ENCODE measurements at regions not wholly inside any gene's neighbourhood (a gene's known extent, or its start where the extent isn't known, plus 50 kb on each side); places are given as distances from the start of the nearest gene placed in this dataset.

GRCh38 chr16:86983621-86984020, 333.6 kb downstream of the C16orf95 start:
- peak; percentile 55 for DNase-seq (ENCODE audit: low spot score)
- intact Hi-C loops (cut with DNase I), result no loop called here

- intact Hi-C loops (cut with DNase I), result no loop called here
- peak; percentile 42 for DNase-seq (ENCODE audit: low spot score)
Observed at GRCh38 chr16:86984343-86984742, 332.8 kb downstream of the C16orf95 start.

GRCh38 chr16:86984991-86985647, 332.1 kb downstream of the C16orf95 start:
- peak; percentile 79 for DNase-seq (ENCODE audit: low spot score)
- intact Hi-C loops (cut with DNase I), result no loop called here

GRCh38 chr16:86985648-86986015, 331.6 kb downstream of the C16orf95 start:
- peak; percentile 67 for DNase-seq (ENCODE audit: low spot score)
- intact Hi-C loops (cut with DNase I), result no loop called here

DNA sequence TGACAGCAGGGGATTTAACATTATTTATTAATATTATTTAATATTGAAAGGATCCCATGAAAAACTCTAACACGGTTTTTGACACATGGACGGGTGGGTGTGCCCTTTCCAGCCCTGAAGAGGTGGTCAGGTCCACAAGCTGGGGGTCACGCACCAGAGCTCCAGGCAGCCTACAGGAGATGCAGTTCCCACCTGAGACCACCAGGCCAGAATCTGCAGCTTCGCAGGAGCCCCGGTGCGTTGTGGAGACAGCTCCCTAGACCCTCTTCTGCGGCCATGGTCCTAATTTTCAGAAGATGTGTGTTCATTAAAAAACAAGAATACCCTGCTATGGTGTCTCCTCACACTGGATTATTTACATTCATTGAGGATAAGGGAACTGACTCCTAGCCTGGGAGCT, 331.1 kb downstream of the C16orf95 start:
- intact Hi-C loops (cut with DNase I), result no loop called here
- peak; percentile 48 for DNase-seq (ENCODE audit: low spot score)

DNA sequence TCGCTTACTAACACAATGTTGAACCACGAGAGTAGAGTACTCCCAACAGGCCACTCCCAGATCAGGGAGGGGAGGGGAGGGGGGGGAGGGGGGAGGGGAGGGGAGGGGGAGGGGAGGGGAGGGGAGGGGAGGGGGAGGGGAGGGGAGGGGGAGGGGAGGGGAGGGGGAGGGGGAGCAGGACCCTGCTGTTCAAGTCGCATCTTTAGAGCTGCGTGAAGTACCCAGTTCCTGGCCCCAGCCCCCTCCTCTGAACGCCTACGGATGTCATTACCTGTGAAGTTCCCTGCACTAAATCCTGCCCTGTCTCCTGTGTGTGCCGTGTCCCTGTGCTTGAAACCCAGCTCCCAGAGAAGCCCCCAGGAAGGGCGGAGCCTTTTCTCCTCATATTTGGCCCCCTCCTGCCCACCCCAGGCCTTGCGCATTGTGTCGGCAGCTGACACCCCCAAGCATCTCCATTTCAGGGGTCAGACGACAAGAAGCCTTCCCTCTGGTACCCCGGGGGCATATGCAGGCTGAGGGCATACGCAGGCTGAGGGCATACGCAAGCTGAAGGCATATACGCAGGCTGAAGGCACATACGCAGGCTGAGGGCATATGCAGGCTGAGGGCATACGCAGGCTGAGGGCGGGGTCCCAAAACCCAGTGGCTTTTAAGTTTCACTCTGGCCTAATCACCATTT, 330.2 kb downstream of the C16orf95 start:
- DNase-seq (ENCODE audit: low spot score), result peak; percentile 48
- intact Hi-C loops (cut with DNase I), result no loop called here

DNA sequence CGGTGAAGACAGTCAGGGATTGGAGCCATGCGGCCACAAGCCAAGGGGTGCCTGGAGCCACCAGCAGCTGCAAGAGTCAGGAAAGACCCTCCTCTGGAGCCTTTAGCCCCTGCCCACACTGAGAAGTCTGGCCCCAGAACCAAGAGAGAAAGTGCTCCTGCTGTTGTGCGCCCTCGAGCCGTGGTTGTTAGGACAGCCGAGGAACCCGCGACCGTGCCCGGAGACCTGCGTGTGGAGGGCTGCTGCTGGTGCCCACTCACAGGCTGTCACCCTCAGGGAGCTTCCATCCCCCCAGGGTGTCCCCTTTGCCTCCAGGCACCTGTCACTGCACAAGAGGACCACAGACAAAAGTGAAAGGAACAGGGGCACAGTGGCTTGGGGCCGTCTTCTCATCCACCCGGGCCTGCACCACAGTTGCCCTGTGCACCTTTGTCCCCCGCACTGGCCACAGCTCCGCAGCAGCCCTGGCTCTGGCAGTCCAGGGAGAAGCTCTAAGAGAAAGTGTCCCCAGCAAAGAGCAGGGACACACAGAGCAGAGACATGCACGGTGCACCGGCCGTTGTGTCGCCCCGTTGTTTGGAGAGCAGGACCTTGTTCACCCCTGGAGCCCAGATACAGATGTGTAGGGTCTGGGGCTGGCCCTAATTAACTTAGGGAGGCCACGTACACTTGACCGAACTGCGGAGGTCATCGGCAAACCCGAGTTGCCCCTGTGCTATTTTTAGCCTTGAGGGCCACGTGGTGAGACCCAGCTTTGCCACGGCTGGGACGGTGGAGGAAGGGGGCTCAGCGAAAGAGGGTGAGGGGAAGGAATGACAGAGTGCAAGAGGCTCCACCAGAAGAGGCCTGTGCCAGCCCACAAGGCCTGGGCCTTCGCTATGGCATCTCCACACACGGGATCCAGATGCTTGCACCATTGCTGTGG, 329.2 kb downstream of the C16orf95 start:
- intact Hi-C loops (cut with DNase I), result loop anchor here in 1 of 2 donors (1.0 kb wide), 1 partner anchor 22 kb away; no protein-coding TSS in a partner anchor
- DNase-seq (ENCODE audit: low spot score), result peak; percentile 78

- peak; percentile 55 for DNase-seq (ENCODE audit: low spot score)
- intact Hi-C loops (cut with DNase I), result loop anchor here in 1 of 2 donors (1.0 kb wide), 1 partner anchor 21 kb away; no protein-coding TSS in a partner anchor
Observed at GRCh38 chr16:86988920-86989696, 328.1 kb downstream of the C16orf95 start.

DNA sequence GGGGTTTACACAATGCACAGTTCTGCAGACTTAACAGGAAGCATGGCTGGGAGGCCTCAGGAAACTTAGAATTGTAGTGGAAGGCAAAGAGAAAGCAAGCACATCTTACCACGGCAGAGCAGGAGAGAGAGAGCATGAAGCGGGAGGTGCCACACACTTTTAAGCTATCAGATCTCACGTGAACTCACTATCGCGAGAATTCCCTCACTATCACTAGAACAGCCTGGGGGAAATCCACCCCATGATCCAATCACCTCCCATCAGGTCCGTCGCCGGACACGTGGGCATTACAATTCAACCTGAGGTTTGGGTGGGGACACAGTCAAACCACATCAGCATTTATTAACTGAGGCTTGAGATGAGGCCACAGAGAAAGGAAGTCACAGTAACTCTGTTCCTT, 326.7 kb downstream of the C16orf95 start:
- DNase-seq (ENCODE audit: low spot score), result peak; percentile 56
- intact Hi-C loops (cut with DNase I), result no loop called here

DNA sequence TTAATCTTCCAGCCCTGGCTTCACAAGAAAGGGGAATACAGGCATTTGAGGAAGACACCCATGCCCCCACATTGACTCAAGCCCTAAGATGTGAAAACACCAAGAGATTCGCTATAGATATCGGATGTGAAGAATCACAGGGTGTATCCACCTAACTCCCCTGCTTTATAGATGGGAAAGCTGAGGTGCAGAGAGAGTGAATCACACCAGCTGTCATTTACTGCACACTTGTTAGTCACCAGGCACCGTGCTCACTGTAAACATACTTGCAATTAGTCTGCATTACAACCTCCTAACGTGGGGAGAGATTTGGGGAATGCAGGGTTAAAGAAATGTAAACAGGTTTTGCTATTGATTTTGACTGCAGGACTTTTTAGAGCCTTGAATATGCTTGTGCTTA, 325.5 kb downstream of the C16orf95 start:
- DNase-seq (ENCODE audit: low spot score), result no peak
- intact Hi-C loops (cut with DNase I), result no loop called here

GRCh38 chr16:86992587-86992986, 324.6 kb downstream of the C16orf95 start:
- no peak for DNase-seq (ENCODE audit: low spot score)
- intact Hi-C loops (cut with DNase I), result no loop called here

DNA sequence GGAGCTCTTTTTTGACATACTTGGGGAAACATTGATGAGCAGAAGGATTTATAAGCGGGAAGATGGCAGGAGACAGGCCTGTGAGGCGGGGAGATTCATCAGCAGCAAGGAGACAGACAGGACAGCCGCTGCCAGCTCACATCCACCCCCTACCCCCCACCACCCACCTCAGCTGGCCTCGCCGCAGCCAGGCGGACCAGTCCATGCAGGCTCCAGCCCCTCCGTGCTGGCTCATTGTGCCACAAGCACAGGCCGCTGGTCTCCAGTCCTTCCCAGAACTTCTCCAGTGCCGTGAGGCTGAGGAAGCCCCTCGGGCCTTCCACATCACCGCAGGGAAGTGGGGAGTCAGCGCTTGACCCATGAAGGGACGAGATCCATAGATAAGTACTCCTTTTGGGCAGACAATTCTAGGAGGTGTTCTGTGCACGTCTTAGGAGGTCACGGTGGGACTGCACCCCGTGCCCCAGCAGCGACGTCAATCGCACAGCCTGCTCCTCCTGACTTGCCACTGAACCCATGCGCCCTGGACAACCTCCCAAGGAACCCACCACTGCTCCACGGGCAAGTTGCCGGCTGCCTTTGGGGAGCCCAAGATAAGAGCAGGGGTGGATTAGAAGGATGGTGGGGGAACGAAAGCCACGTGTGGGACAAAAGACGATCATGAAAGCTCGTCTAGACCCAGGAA, 323.6 kb downstream of the C16orf95 start:
- DNase-seq (ENCODE audit: low spot score), result peak; percentile 73
- intact Hi-C loops (cut with DNase I), result no loop called here

GRCh38 chr16:86994215-86994614, 323.0 kb downstream of the C16orf95 start:
- DNase-seq (ENCODE audit: low spot score), result no peak
- intact Hi-C loops (cut with DNase I), result no loop called here

DNA sequence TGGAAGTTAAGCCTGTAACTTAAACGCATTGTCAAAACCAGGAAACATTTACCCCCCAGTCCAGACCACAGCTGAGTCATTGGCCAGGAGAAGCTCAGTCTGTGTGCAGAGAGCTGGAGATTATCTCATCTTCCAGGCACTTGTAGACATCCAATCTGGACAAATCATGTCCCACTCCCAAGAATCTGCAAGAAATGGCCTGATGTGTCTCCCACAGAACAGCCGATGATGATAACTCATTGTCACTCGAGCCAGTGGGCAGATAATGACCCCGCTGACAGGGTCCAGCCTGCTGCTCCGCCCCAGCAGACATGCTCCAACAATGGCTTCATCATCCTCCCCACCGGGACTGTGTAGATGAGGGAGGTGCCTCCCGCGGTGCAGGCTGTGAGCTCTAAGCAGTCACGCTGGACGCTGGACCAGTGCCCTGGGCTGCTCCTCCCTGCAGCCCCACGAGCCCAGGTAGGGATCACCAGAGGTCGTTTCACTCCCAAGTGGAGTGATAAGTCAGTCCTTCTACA, 322.5 kb downstream of the C16orf95 start:
- DNase-seq (ENCODE audit: low spot score), result peak; percentile 78
- intact Hi-C loops (cut with DNase I), result no loop called here

GRCh38 chr16:86995456-86995855, 321.7 kb downstream of the C16orf95 start:
- intact Hi-C loops (cut with DNase I), result no loop called here
- DNase-seq (ENCODE audit: low spot score), result peak; percentile 52

DNA sequence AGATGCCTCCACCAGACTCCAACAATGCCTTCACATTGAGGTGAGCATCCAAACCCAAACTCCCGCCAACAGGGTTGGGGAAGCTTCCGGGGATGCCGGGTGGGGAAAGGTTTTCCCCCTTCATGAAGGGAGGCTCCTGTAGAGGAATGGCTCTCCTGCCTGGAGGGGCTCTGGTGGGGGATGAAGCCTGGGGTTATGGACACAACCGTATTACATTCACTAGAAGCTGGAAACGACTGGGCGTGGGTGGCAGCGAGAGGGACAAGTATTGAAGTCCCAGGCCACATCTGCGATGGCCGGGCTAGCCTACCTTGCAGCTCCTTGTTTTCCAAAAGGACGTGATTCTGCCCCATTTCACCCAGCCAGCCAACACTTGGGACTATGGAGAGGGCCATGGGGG, 321.1 kb downstream of the C16orf95 start:
- intact Hi-C loops (cut with DNase I), result no loop called here
- peak; percentile 72 for DNase-seq (ENCODE audit: low spot score)

DNA sequence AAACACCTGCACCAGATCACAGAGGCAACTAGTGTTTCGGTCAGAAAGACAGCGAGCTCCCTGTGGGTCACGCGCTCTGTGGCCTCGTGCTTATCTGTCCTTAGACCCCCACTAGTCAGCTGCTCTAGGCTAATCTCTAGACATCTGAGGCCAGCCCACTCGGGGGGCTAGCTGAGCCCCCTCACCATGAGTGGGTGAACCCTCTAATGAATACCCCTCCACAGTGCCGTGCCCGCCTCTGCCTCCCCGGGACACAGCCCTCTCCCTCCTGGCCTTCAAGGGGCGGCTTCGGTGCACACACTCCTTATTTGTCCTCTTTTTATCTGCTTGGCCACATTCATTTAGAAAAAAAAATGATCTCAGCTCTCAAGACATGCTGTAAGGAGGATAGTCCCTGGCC, 320.1 kb downstream of the C16orf95 start:
- DNase-seq (ENCODE audit: low spot score), result peak; percentile 45
- intact Hi-C loops (cut with DNase I), result no loop called here

GRCh38 chr16:86998196-86999001, 318.8 kb downstream of the C16orf95 start:
- intact Hi-C loops (cut with DNase I), result no loop called here
- no peak for DNase-seq (ENCODE audit: low spot score)
